Neural progenitor cell (in vitro differentiated cells): ENCODE measurements at regions not wholly inside any gene's neighbourhood (a gene's known extent, or its start where the extent isn't known, plus 50 kb on each side); places are given as distances from the start of the nearest gene placed in this dataset.

Experiments
- EZH2phosphoT487 ChIP-seq: fragments of 200-600 bp; sonication (generic); IDR thresholded peaks from 2 replicates; pipeline ENCODE4 v1.6.1; 2017; ENCODE audit warnings: antibody characterized with exemption
- TF ChIP-seq, protein P1 (sequence below): fragments of 200-600 bp; sonication (generic); IDR thresholded peaks from 2 replicates; pipeline ENCODE4 v1.5.1; 2017; ENCODE audit warnings: antibody characterized with exemption, mild to moderate bottlenecking

DNA sequence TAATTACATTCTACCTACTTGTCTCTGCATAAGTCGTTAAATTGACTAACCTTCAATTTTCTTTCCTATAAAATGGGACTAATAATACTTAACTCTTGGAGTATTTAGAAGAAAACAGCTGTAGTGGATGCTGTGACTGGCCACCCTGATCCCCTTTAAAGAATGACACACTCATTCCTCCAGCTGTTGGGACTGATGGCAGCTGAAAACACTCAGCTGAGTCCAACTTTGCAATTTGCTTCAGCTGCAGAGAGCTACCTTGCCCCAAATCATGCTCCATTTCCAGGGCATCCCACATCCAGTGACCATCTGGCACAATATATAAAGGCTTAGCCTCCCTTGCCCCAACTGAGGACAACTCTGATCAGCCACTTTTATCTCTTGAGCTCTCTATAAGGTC lies 89.1 kb downstream of the MID1IP1 start:
- TF ChIP-seq, protein P1, sequence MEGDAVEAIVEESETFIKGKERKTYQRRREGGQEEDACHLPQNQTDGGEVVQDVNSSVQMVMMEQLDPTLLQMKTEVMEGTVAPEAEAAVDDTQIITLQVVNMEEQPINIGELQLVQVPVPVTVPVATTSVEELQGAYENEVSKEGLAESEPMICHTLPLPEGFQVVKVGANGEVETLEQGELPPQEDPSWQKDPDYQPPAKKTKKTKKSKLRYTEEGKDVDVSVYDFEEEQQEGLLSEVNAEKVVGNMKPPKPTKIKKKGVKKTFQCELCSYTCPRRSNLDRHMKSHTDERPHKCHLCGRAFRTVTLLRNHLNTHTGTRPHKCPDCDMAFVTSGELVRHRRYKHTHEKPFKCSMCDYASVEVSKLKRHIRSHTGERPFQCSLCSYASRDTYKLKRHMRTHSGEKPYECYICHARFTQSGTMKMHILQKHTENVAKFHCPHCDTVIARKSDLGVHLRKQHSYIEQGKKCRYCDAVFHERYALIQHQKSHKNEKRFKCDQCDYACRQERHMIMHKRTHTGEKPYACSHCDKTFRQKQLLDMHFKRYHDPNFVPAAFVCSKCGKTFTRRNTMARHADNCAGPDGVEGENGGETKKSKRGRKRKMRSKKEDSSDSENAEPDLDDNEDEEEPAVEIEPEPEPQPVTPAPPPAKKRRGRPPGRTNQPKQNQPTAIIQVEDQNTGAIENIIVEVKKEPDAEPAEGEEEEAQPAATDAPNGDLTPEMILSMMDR = no peak
- no peak for TF ChIP-seq EZH2phosphoT487
